ENCODE measurements at regions not wholly inside any gene's neighbourhood (a gene's known extent, or its start where the extent isn't known, plus 50 kb on each side); places are given as distances from the start of the nearest gene placed in this dataset.

DNA sequence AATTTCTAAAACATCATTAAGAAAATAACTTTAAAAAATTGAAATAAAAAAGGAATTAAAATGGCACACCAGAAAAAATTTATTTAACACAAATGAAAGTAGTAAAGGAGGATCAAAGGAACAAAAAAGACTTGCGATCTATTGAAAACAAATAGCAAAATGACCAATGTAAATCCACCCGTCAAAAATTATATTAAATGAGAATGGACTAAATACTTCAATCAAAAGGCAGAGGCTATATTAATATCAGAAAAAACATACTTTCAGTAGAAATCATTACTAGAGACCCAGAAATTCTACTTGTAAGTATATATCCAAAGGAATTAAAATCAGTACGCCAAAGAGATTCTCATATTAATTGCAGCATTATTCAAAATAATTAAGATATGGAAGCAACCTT is 293.1 kb upstream of the SOX4 start:
- TF ChIP-seq, protein P1, sequence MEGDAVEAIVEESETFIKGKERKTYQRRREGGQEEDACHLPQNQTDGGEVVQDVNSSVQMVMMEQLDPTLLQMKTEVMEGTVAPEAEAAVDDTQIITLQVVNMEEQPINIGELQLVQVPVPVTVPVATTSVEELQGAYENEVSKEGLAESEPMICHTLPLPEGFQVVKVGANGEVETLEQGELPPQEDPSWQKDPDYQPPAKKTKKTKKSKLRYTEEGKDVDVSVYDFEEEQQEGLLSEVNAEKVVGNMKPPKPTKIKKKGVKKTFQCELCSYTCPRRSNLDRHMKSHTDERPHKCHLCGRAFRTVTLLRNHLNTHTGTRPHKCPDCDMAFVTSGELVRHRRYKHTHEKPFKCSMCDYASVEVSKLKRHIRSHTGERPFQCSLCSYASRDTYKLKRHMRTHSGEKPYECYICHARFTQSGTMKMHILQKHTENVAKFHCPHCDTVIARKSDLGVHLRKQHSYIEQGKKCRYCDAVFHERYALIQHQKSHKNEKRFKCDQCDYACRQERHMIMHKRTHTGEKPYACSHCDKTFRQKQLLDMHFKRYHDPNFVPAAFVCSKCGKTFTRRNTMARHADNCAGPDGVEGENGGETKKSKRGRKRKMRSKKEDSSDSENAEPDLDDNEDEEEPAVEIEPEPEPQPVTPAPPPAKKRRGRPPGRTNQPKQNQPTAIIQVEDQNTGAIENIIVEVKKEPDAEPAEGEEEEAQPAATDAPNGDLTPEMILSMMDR (IDR thresholded peaks at IDR 0.05), result no peak
- TF ChIP-seq POLR2A (IDR thresholded peaks at IDR 0.05), result no peak
